ENCODE measurements at regions not wholly inside any gene's neighbourhood (a gene's known extent, or its start where the extent isn't known, plus 50 kb on each side); places are given as distances from the start of the nearest gene placed in this dataset.

DNA sequence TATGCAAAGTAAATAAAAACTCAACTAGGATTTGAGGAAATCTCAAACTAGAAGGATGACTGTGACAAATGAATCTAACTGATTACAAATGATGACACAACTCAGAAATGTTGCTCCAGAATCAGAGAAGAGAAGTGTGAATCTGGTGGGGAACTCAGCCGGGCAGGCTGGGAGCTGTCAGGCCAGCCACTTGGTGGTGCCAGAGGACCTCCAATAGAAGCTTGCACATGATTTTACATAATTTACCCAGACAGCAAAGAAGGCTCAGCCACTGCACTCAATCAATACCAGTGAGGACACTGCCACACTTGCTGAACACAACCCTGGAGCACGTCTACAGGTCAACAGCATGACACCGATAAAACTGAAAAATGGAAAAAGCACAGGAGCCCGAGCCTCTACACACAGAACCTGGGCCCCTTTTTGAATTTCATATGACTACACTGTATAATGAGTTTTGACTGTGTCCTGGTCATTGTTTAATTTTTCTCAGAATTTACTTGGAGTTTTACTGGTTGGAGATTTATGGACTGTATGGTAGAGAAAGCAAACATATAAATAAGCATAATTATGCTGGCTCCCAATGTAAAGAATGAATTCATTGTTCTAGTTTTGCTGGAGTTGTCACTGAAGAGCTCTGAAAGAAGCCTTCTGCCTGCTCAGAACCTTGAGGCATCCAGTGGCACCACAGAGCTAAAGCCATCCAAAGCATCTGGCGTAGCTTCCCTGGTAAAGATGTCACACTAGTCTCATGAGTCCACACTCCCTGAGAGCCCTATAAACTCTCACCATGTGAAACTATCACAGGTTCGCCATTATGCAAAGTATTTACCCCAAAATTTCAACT lies 296.5 kb downstream of the THBS2 start:
- no peak overlapping the region for H2AK5ac ChIP-seq (ENCODE audit: low read length)
- peak; percentile 84 for DNase-seq
- no peaks in the 10 kb centered on the region for H3K79me1 ChIP-seq (ENCODE audit: low read length)
- no peak overlapping the region for H3K56ac ChIP-seq (ENCODE audit: low read length)
- H3K27me3 ChIP-seq (ENCODE audit: insufficient read depth, low read length, poor library complexity): no peaks in the 10 kb centered on the region
- H3K4me3 ChIP-seq (ENCODE audit: low read length): no peak overlapping the region
- H4K8ac ChIP-seq (ENCODE audit: low read depth, low read length): no peak overlapping the region
- H3K4me2 ChIP-seq (ENCODE audit: low read length): no peak overlapping the region
- H2BK5ac ChIP-seq (ENCODE audit: low read length): no peak overlapping the region
- WGBS (ENCODE audit: extremely low coverage, insufficient coverage, low lambda C conversion rate): no CpG with 5 or more reads among the region's 6 CpGs
- H2BK15ac ChIP-seq (replicated peaks; ENCODE audit: low read depth): no peak overlapping the region
- H3K4me1 ChIP-seq (ENCODE audit: control insufficient read depth, low read depth, low read length): no peaks in the 10 kb centered on the region
- H3K23ac ChIP-seq (ENCODE audit: low read length): no peak overlapping the region
- no peak overlapping the region for H3K4ac ChIP-seq (ENCODE audit: low read depth, low read length)
- no peaks in the 10 kb centered on the region for H3K79me2 ChIP-seq (ENCODE audit: control insufficient read depth, insufficient read depth, low read length)
- no peak overlapping the region for H3K27ac ChIP-seq (ENCODE audit: low read depth, low read length)
- no peak overlapping the region for H4K5ac ChIP-seq (ENCODE audit: low read length)
- no peak overlapping the region for H3K18ac ChIP-seq (ENCODE audit: low read length)
- no peak overlapping the region for H2BK120ac ChIP-seq (ENCODE audit: low read depth, low read length)
- H3K9ac ChIP-seq (ENCODE audit: low read length): no peak overlapping the region
- H3K36me3 ChIP-seq (ENCODE audit: control insufficient read depth, insufficient read depth, low read length): no peaks in the 10 kb centered on the region

DNA sequence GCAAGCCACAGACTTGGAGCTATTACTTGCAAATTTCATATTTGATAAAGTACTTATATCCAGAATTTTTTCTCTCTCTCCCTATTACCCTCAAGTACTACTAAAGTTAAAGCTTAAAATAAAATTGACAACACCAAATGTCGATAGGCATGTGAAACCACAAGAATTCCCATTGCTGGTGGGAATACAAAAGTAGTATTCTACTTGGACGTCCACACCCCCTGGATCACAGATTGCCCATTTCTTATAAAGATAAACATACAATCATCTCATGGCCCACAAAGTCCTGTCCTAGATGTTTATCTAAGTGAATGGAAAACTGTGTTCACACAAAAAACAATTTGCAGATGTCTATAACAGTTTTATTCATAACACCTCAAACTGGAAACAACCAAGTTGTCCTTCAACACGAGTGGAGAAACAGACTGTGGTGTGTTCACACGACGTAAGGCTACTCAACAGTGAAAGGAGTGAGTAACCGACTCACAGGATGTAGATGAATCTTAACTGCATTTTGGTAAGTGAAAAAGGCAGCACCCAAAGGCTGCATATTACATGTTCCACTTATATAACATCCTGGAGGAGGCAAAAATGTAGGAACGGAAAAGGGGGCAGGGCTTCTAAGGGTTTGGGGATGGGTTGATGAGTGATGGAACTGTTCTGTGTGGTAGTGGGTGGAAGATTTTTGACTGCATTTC lies 297.4 kb downstream of the THBS2 start:
- no peaks in the 10 kb centered on the region for H3K4me1 ChIP-seq (ENCODE audit: control insufficient read depth, low read depth, low read length)
- no peak overlapping the region for H3K4ac ChIP-seq (ENCODE audit: low read depth, low read length)
- H4K5ac ChIP-seq (ENCODE audit: low read length): no peak overlapping the region
- H3K9ac ChIP-seq (ENCODE audit: low read length): no peak overlapping the region
- H4K8ac ChIP-seq (ENCODE audit: low read depth, low read length): no peak overlapping the region
- no peak overlapping the region for H3K23ac ChIP-seq (ENCODE audit: low read length)
- no peak overlapping the region for H3K4me3 ChIP-seq (ENCODE audit: low read length)
- H3K4me2 ChIP-seq (ENCODE audit: low read length): no peak overlapping the region
- no peaks in the 10 kb centered on the region for H3K36me3 ChIP-seq (ENCODE audit: control insufficient read depth, insufficient read depth, low read length)
- no peak overlapping the region for H2BK5ac ChIP-seq (ENCODE audit: low read length)
- no peak overlapping the region for H3K27ac ChIP-seq (ENCODE audit: low read depth, low read length)
- H2AK5ac ChIP-seq (ENCODE audit: low read length): no peak overlapping the region
- no CpG with 5 or more reads among the region's 7 CpGs for WGBS (ENCODE audit: extremely low coverage, insufficient coverage, low lambda C conversion rate)
- no peaks in the 10 kb centered on the region for H3K79me2 ChIP-seq (ENCODE audit: control insufficient read depth, insufficient read depth, low read length)
- H2BK120ac ChIP-seq (ENCODE audit: low read depth, low read length): no peak overlapping the region
- H3K56ac ChIP-seq (ENCODE audit: low read length): no peak overlapping the region
- no peaks in the 10 kb centered on the region for H3K27me3 ChIP-seq (ENCODE audit: insufficient read depth, low read length, poor library complexity)
- DNase-seq: peak; percentile 16
- no peak overlapping the region for H2BK15ac ChIP-seq (replicated peaks; ENCODE audit: low read depth)
- no peak overlapping the region for H3K18ac ChIP-seq (ENCODE audit: low read length)
- no peaks in the 10 kb centered on the region for H3K79me1 ChIP-seq (ENCODE audit: low read length)

DNA sequence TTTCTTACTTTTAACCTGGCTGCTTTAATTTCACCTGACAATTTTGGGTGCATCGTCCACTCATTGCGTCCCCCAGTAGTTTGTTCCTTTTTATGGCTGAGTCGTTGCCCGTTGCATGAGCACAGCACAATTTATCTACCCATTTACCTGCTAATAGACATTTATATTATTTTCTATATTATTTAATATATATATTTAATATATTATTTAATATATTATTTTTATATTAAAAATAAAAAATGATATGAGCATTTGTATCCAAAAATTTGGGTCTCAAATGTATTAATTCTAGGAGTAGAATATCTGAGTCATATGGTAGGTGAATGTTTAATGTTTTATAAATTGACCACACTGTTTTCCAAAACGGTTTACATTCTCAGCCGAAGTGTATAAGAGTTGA lies 300.2 kb downstream of the THBS2 start:
- WGBS (ENCODE audit: extremely low coverage, insufficient coverage, low lambda C conversion rate): no CpG with 5 or more reads among the region's 6 CpGs
- Histone ChIP-seq H3K18ac (ENCODE audit: low read length) (no peak overlapping the region), H3K4me2 (ENCODE audit: low read length) (no peak overlapping the region), H3K9ac (ENCODE audit: low read length) (no peak overlapping the region), H4K5ac (ENCODE audit: low read length) (no peak overlapping the region), H3K27me3 (ENCODE audit: insufficient read depth, low read length, poor library complexity) (no peaks in the 10 kb centered on the region), H3K27ac (ENCODE audit: low read depth, low read length) (no peak overlapping the region), H3K56ac (ENCODE audit: low read length) (no peak overlapping the region), H3K4me3 (ENCODE audit: low read length) (no peak overlapping the region), H2BK120ac (ENCODE audit: low read depth, low read length) (no peak overlapping the region), H3K23ac (ENCODE audit: low read length) (no peak overlapping the region), H3K79me2 (ENCODE audit: control insufficient read depth, insufficient read depth, low read length) (no peaks in the 10 kb centered on the region), H3K4me1 (ENCODE audit: control insufficient read depth, low read depth, low read length) (no peaks in the 10 kb centered on the region), H4K8ac (ENCODE audit: low read depth, low read length) (no peak overlapping the region), H2BK15ac (replicated peaks; ENCODE audit: low read depth) (no peak overlapping the region), H3K4ac (ENCODE audit: low read depth, low read length) (no peak overlapping the region), H3K36me3 (ENCODE audit: control insufficient read depth, insufficient read depth, low read length) (no peaks in the 10 kb centered on the region), H2BK5ac (ENCODE audit: low read length) (no peak overlapping the region), H2AK5ac (ENCODE audit: low read length) (no peak overlapping the region), H3K79me1 (ENCODE audit: low read length) (no peaks in the 10 kb centered on the region)
- DNase-seq: no peak

DNA sequence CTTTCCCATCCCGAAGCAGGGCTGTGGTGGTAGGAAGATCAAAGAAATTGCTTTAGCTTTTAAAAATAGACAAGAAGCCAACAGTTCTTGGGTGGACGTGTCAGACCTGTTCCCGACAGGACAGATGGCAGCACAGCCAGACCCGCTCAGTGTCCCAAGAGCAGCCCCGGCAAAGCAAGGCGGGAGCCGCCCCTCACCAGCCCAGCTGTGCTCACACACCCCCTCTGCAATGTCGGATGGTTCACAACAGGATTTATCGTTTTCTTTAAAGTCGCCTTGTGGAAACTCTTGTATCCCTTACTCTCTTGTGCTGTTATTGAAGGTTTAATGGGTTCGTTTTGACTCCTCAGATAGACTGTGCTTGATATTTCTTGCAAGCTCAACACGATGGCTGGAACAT lies 302.4 kb downstream of the THBS2 start:
- H4K8ac ChIP-seq (ENCODE audit: low read depth, low read length): no peak overlapping the region
- H3K23ac ChIP-seq (ENCODE audit: low read length): no peak overlapping the region
- no peaks in the 10 kb centered on the region for H3K79me2 ChIP-seq (ENCODE audit: control insufficient read depth, insufficient read depth, low read length)
- H3K56ac ChIP-seq (ENCODE audit: low read length): no peak overlapping the region
- H2BK120ac ChIP-seq (ENCODE audit: low read depth, low read length): no peak overlapping the region
- H3K18ac ChIP-seq (ENCODE audit: low read length): no peak overlapping the region
- no peak overlapping the region for H3K9ac ChIP-seq (ENCODE audit: low read length)
- no peaks in the 10 kb centered on the region for H3K36me3 ChIP-seq (ENCODE audit: control insufficient read depth, insufficient read depth, low read length)
- no peak overlapping the region for H3K4me3 ChIP-seq (ENCODE audit: low read length)
- no peaks in the 10 kb centered on the region for H3K79me1 ChIP-seq (ENCODE audit: low read length)
- no peak overlapping the region for H2BK5ac ChIP-seq (ENCODE audit: low read length)
- H3K27me3 ChIP-seq (ENCODE audit: insufficient read depth, low read length, poor library complexity): no peaks in the 10 kb centered on the region
- H4K5ac ChIP-seq (ENCODE audit: low read length): no peak overlapping the region
- no peak for DNase-seq
- H2BK15ac ChIP-seq (replicated peaks; ENCODE audit: low read depth): no peak overlapping the region
- H3K4me2 ChIP-seq (ENCODE audit: low read length): no peak overlapping the region
- no peak overlapping the region for H3K4ac ChIP-seq (ENCODE audit: low read depth, low read length)
- H3K27ac ChIP-seq (ENCODE audit: low read depth, low read length): no peak overlapping the region
- H2AK5ac ChIP-seq (ENCODE audit: low read length): no peak overlapping the region
- no CpG with 5 or more reads among the region's 12 CpGs for WGBS (ENCODE audit: extremely low coverage, insufficient coverage, low lambda C conversion rate)
- H3K4me1 ChIP-seq (ENCODE audit: control insufficient read depth, low read depth, low read length): no peaks in the 10 kb centered on the region

DNA sequence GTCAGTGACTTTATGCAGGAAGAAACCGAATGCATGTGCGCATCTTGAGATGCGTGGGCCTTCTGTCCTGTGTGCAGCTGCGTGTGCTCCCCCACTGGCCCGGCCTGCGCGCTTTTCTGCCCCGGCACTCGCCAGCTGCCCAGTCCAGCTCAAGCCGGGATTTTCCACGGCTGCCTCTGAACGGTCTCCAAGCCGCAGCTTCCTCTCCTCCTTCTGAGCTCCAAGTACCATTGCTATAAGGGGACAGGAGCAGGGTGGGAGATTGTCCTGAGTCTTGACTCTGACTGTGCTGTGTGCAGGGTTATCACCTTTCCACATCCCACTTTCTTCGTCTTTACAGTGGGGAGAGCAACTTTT lies 302.8 kb downstream of the THBS2 start:
- no peak overlapping the region for H2BK120ac ChIP-seq (ENCODE audit: low read depth, low read length)
- H3K36me3 ChIP-seq (ENCODE audit: control insufficient read depth, insufficient read depth, low read length): no peaks in the 10 kb centered on the region
- no peak overlapping the region for H3K4me3 ChIP-seq (ENCODE audit: low read length)
- H3K4me1 ChIP-seq (ENCODE audit: control insufficient read depth, low read depth, low read length): no peaks in the 10 kb centered on the region
- H3K4ac ChIP-seq (ENCODE audit: low read depth, low read length): no peak overlapping the region
- WGBS (ENCODE audit: extremely low coverage, insufficient coverage, low lambda C conversion rate): no CpG with 5 or more reads among the region's 14 CpGs
- H3K56ac ChIP-seq (ENCODE audit: low read length): no peak overlapping the region
- H3K27me3 ChIP-seq (ENCODE audit: insufficient read depth, low read length, poor library complexity): no peaks in the 10 kb centered on the region
- H3K9ac ChIP-seq (ENCODE audit: low read length): no peak overlapping the region
- no peak overlapping the region for H3K4me2 ChIP-seq (ENCODE audit: low read length)
- H2BK15ac ChIP-seq (replicated peaks; ENCODE audit: low read depth): no peak overlapping the region
- no peak overlapping the region for H2BK5ac ChIP-seq (ENCODE audit: low read length)
- no peak overlapping the region for H4K5ac ChIP-seq (ENCODE audit: low read length)
- DNase-seq: no peak
- H4K8ac ChIP-seq (ENCODE audit: low read depth, low read length): no peak overlapping the region
- H3K79me2 ChIP-seq (ENCODE audit: control insufficient read depth, insufficient read depth, low read length): no peaks in the 10 kb centered on the region
- H3K18ac ChIP-seq (ENCODE audit: low read length): no peak overlapping the region
- no peak overlapping the region for H3K27ac ChIP-seq (ENCODE audit: low read depth, low read length)
- H3K79me1 ChIP-seq (ENCODE audit: low read length): no peaks in the 10 kb centered on the region
- H2AK5ac ChIP-seq (ENCODE audit: low read length): no peak overlapping the region
- H3K23ac ChIP-seq (ENCODE audit: low read length): no peak overlapping the region
